H1 (cell line): ENCODE measurements at regions not wholly inside any gene's neighbourhood (a gene's known extent, or its start where the extent isn't known, plus 50 kb on each side); places are given as distances from the start of the nearest gene placed in this dataset.

ENCODE experiments used
- CTCF ChIA-PET: fragments of 300-600 bp; sonication (Branson Sonifier 250); formaldehyde crosslinking; loops from one replicate; lab custom pipeline; 2021; ENCODE audit not compliant: partially characterized antibody; lab: Charles Lee
- POLR2A ChIA-PET: fragments of 300-600 bp; sonication (Branson Sonifier 250); formaldehyde crosslinking; loops from one replicate; lab custom pipeline; 2021; ENCODE audit warnings: inconsistent platforms; ENCODE audit not compliant: partially characterized antibody; lab: Charles Lee
- DNase-seq, 2 experiments: peaks; one replicate each; pipeline versions ENCODE4 v3.0.0 to v3.0.0-alpha.2; 2010 to 2022; ENCODE audit warnings: low spot score in 2 of 2, low read depth in 1 of 2, mixed read lengths in 1 of 2
- FAIRE-seq: peaks from 2 replicates; lab custom pipeline; 2011; peaks lifted over from hg19 to GRCh38; lab: Jason Lieb, UNC
- H2AFZ ChIP-seq: 2 replicates; pipeline ENCODE4 v1.8.1; 2012; ENCODE audit warnings: low read length, inconsistent platforms
- H2AK5ac ChIP-seq: 2 replicates; pipeline ENCODE4 v1.6.1; 2013; ENCODE audit warnings: low read depth, low read length
- H2BK120ac ChIP-seq: replicated peaks from 2 replicates; pipeline ENCODE3; 2013; ENCODE audit warnings: low read depth, low read length, inconsistent platforms
- H2BK12ac ChIP-seq: 2 replicates; pipeline ENCODE4 v1.6.1; 2013; ENCODE audit warnings: low read depth, low read length
- H2BK15ac ChIP-seq: 2 replicates; pipeline ENCODE4 v1.6.1; 2013; ENCODE audit warnings: low read length
- H2BK20ac ChIP-seq: 2 replicates; pipeline ENCODE4 v1.6.1; 2013; ENCODE audit warnings: low read length
- H2BK5ac ChIP-seq: 2 replicates; pipeline ENCODE4 v1.6.1; 2013; ENCODE audit warnings: low read depth, low read length
- H3K14ac ChIP-seq: 2 replicates; pipeline ENCODE4 v1.6.1; 2013; ENCODE audit warnings: inconsistent platforms; ENCODE audit not compliant: insufficient read length
- H3K18ac ChIP-seq: 2 replicates; pipeline ENCODE4 v1.6.1; 2013; ENCODE audit warnings: low read length; ENCODE audit errors: extremely low read depth
- H3K23ac ChIP-seq: 2 replicates; pipeline ENCODE4 v1.6.1; 2013; ENCODE audit warnings: inconsistent platforms; ENCODE audit not compliant: insufficient read length
- H3K23me2 ChIP-seq: 2 replicates; pipeline ENCODE4 v1.6.1; 2013; ENCODE audit warnings: low read depth, low read length
- H3K27ac ChIP-seq: 2 replicates; pipeline ENCODE4 v1.6.1; 2011; ENCODE audit warnings: low read depth, low read length, inconsistent platforms
- H3K27me3 ChIP-seq, 4 experiments: replicated peaks in 1 of 4; 1 replicate in 1 of 4; 2 replicates in 3 of 4; pipeline versions ENCODE4 v1.6.1 to v1.8.1; 2011 to 2013; ENCODE audit warnings: low read length in 3 of 4, mild to moderate bottlenecking in 3 of 4, inconsistent platforms in 2 of 4, mixed read lengths in 2 of 4, moderate library complexity in 1 of 4; ENCODE audit not compliant: control insufficient read depth in 3 of 4, insufficient read depth in 3 of 4; ENCODE audit errors: extremely low read depth in 1 of 4
- H3K36me3 ChIP-seq, 4 experiments: 2 replicates each; pipeline versions ENCODE4 v1.6.1 to v1.8.1; 2011 to 2013; ENCODE audit warnings: mild to moderate bottlenecking in 4 of 4, low read length in 3 of 4, moderate library complexity in 2 of 4, control low read depth in 1 of 4, inconsistent platforms in 1 of 4; ENCODE audit not compliant: insufficient read depth in 4 of 4, control insufficient read depth in 2 of 4
- H3K4ac ChIP-seq: replicated peaks from 2 replicates; pipeline ENCODE3; 2013; ENCODE audit warnings: low read length, low read depth, mixed read lengths, inconsistent platforms; ENCODE audit not compliant: insufficient read length
- H3K4me1 ChIP-seq, 4 experiments: replicated peaks in 1 of 4; 1 replicate in 1 of 4; 2 replicates in 3 of 4; pipeline versions ENCODE4 v1.6.1 to v1.8.1; 2011 to 2013; ENCODE audit warnings: low read length in 3 of 4, inconsistent platforms in 2 of 4, mixed read lengths in 1 of 4; ENCODE audit not compliant: insufficient read depth in 4 of 4, control insufficient read depth in 3 of 4
- H3K4me2 ChIP-seq, 2 experiments: 2 replicates each; pipeline versions ENCODE4 v1.6.1 to v1.8.1; 2011 to 2013; ENCODE audit warnings: low read depth in 2 of 2, low read length in 2 of 2, control low read depth in 1 of 2, inconsistent platforms in 1 of 2, mild to moderate bottlenecking in 1 of 2; ENCODE audit not compliant: insufficient read depth in 1 of 2
- H3K4me3 ChIP-seq, 4 experiments: fragments of 200-600, 300-600 bp in 1 of 4; sonication (generic), shearing (Covaris generic), sonication (Bioruptor Twin) in 1 of 4; 2 replicates each; pipeline versions ENCODE4 v1.5.1 to v1.8.1; 2011 to 2016; ENCODE audit warnings: low read length in 4 of 4, low read depth in 3 of 4, control low read depth in 2 of 4, inconsistent platforms in 2 of 4, mild to moderate bottlenecking in 2 of 4, mixed read lengths in 1 of 4, moderate library complexity in 1 of 4; ENCODE audit not compliant: insufficient read depth in 2 of 4; ENCODE audit errors: extremely low read depth in 1 of 4
- H3K56ac ChIP-seq: replicated peaks from 2 replicates; pipeline ENCODE3; 2013; ENCODE audit warnings: low read depth, mild to moderate bottlenecking, mixed read lengths, low read length, inconsistent platforms; ENCODE audit not compliant: insufficient read length
- H3K79me1 ChIP-seq: 2 replicates; pipeline ENCODE4 v1.6.1; 2013; ENCODE audit warnings: low read depth, low read length, control low read depth
- H3K79me2 ChIP-seq, 2 experiments: 2 replicates each; pipeline versions ENCODE4 v1.6.1 to v1.8.1; 2012 to 2013; ENCODE audit warnings: low read length in 2 of 2, mild to moderate bottlenecking in 2 of 2, inconsistent platforms in 1 of 2; ENCODE audit not compliant: insufficient read depth in 2 of 2, control insufficient read depth in 1 of 2
- H3K9ac ChIP-seq, 4 experiments: replicated peaks in 1 of 4; 1 replicate in 1 of 4; 2 replicates in 3 of 4; pipeline versions ENCODE4 v1.6.1 to v1.8.1; 2011 to 2013; ENCODE audit warnings: low read depth in 3 of 4, low read length in 3 of 4, control low read depth in 2 of 4, mild to moderate bottlenecking in 2 of 4, moderate library complexity in 2 of 4, inconsistent platforms in 1 of 4; ENCODE audit errors: extremely low read depth in 1 of 4
- H3K9me3 ChIP-seq, 2 experiments: 2 replicates each; pipeline versions ENCODE4 v1.6.1 to v1.8.1; 2012 to 2013; ENCODE audit warnings: mild to moderate bottlenecking in 2 of 2, moderate library complexity in 2 of 2, control low read depth in 1 of 2, inconsistent platforms in 1 of 2, low read depth in 1 of 2, low read length in 1 of 2, mixed read lengths in 1 of 2; ENCODE audit not compliant: insufficient read depth in 2 of 2
- H4K20me1 ChIP-seq, 2 experiments: replicated peaks in 1 of 2; 2 replicates each; pipeline versions ENCODE3 to v1.8.1; 2011 to 2013; ENCODE audit warnings: inconsistent platforms in 2 of 2, low read length in 2 of 2, mild to moderate bottlenecking in 1 of 2; ENCODE audit not compliant: insufficient read depth in 2 of 2, control insufficient read depth in 1 of 2
- H4K5ac ChIP-seq: 2 replicates; pipeline ENCODE4 v1.6.1; 2013; ENCODE audit warnings: low read length, low read depth, mixed read lengths, inconsistent platforms; ENCODE audit not compliant: insufficient read length
- H4K8ac ChIP-seq: 2 replicates; pipeline ENCODE4 v1.8.0; 2013; ENCODE audit warnings: mild to moderate bottlenecking, moderate library complexity, low read length, inconsistent platforms; ENCODE audit not compliant: insufficient read depth; ENCODE audit errors: extremely low read depth
- H4K91ac ChIP-seq: replicated peaks from 2 replicates; pipeline ENCODE3; 2013; ENCODE audit warnings: low read length, mixed read lengths, inconsistent platforms; ENCODE audit not compliant: insufficient read length
- ASH2L ChIP-seq: fragments of 200-600, 300-600 bp; sonication (generic); IDR thresholded peaks from one replicate; pipeline ENCODE4 v1.7.1; 2017; ENCODE audit warnings: low read length
- BCL11A ChIP-seq, 2 experiments: IDR thresholded peaks; one replicate each; pipeline ENCODE4 v1.6.1; 2011; ENCODE audit warnings: low read depth in 2 of 2, low read length in 2 of 2, mild to moderate bottlenecking in 2 of 2
- BRCA1 ChIP-seq: IDR thresholded peaks from 2 replicates; pipeline ENCODE4 v1.6.1; 2012; ENCODE audit warnings: low read depth, low read length, improper control_type of control experiment
- CHD1 ChIP-seq: IDR thresholded peaks from 2 replicates; pipeline ENCODE4 v1.6.1; 2012; ENCODE audit warnings: low read depth, low read length, improper control_type of control experiment
- EZH2 ChIP-seq: fragments of 200-600 bp; sonication (generic); IDR thresholded peaks from 2 replicates; pipeline ENCODE4 v1.7.1; 2012; ENCODE audit warnings: low read depth, mild to moderate bottlenecking, moderate library complexity, low read length, inconsistent platforms; ENCODE audit not compliant: severe bottlenecking
- JUND ChIP-seq: IDR thresholded peaks from 2 replicates; pipeline ENCODE4 v1.6.1; 2011; ENCODE audit warnings: mild to moderate bottlenecking, improper control_type of control experiment, low read length
- MAX ChIP-seq: IDR thresholded peaks from 2 replicates; pipeline ENCODE4 v1.6.1; 2012; ENCODE audit warnings: inconsistent platforms
- POU5F1 ChIP-seq: IDR thresholded peaks from 2 replicates; pipeline ENCODE4 v1.6.1; 2011; ENCODE audit warnings: low read depth, mild to moderate bottlenecking, low read length, moderate library complexity
- TAF1 ChIP-seq: IDR thresholded peaks from 2 replicates; pipeline ENCODE4 v1.6.1; 2011; ENCODE audit warnings: mild to moderate bottlenecking, low read depth, low read length
- TCF12 ChIP-seq: IDR thresholded peaks from 2 replicates; pipeline ENCODE4 v1.6.1; 2011; ENCODE audit warnings: low read depth, mild to moderate bottlenecking, low read length
- TEAD4 ChIP-seq: IDR thresholded peaks from 2 replicates; pipeline ENCODE4 v1.6.1; 2012; ENCODE audit warnings: low read depth, low read length, inconsistent platforms, mixed read lengths

DNA sequence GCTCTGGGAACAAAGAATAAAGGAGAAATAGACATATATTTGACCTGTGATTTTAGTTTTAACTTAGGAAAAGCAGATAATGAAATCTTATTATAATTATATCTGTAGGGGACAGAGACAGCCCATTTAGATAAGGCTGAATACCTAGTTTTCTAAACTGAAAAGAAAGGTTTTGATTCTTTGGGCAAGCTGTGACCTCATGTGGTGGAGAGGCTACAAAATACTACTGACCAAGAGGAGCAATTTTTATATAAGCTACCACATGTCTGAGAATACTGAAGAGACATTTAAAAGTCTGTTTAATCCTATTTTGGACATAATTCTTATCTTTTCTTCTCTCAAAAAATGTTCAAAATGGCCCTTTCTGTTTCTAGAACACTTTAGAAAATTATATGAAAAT lies 271.0 kb downstream of the MTERF1 start:
- Histone ChIP-seq H2AFZ (no peak overlapping the region), H3K56ac (no peak overlapping the region), H4K5ac (no peak overlapping the region), H3K9ac (no peak overlapping the region), H2BK5ac (no peak overlapping the region), H3K23me2 (no peaks in the 10 kb centered on the region), H2BK12ac (no peak overlapping the region), H4K91ac (no peak overlapping the region), H3K27me3 (no peaks in the 10 kb centered on the region), H3K4me1 (no peaks in the 10 kb centered on the region), H3K4ac (no peak overlapping the region), H3K79me2 (no peaks in the 10 kb centered on the region; a peak in 1 of 4 replicates), H4K20me1 (no peaks in the 10 kb centered on the region), H3K4me3 (no peak overlapping the region), H2AK5ac (no peak overlapping the region), H4K8ac (no peak overlapping the region), H3K27ac (no peak overlapping the region), H3K79me1 (no peaks in the 10 kb centered on the region), H3K18ac (no peak overlapping the region), H3K36me3 (no peaks in the 10 kb centered on the region), H2BK15ac (no peak overlapping the region), H2BK20ac (no peak overlapping the region), H3K14ac (no peak overlapping the region), H3K4me2 (no peak overlapping the region)
- CTCF ChIA-PET: interaction anchor here (0.7 kb wide), 1 partner anchor 75 kb away, joined by 3 read pairs; no protein-coding TSS in a partner anchor
- FAIRE-seq (no peak), DNase-seq (no peak)
- POLR2A ChIA-PET: no interaction called here
- no peak for TF ChIP-seq EZH2
- no peak for TF ChIP-seq MAX
- no peak for TF ChIP-seq TAF1
- TF ChIP-seq TEAD4: no peak
- no peak for TF ChIP-seq TCF12
- no peak for TF ChIP-seq CHD1
- TF ChIP-seq BRCA1: no peak
- TF ChIP-seq JUND: no peak
- TF ChIP-seq ASH2L: no peak
- TF ChIP-seq BCL11A (IDR thresholded peaks at IDR 0.05; ENCODE audit: low read depth in 2 of 2, low read length in 2 of 2): no peak
- TF ChIP-seq POU5F1: no peak
- TF ChIP-seq, all 59 proteins: peak for 0
- Histone ChIP-seq H2BK120ac (no peak overlapping the region), H3K9me3 (no peaks in the 10 kb centered on the region), H3K23ac (no peak overlapping the region)
